ENCODE measurements at regions not wholly inside any gene's neighbourhood (a gene's known extent, or its start where the extent isn't known, plus 50 kb on each side); places are given as distances from the start of the nearest gene placed in this dataset.

- Histone ChIP-seq H3K36me3 (ENCODE audit: control insufficient read depth, insufficient read depth, low read length) (no peaks in the 10 kb centered on the region), H3K4me3 (replicated peaks; ENCODE audit: low read depth, low read length) (no peak overlapping the region), H3K27me3 (replicated peaks; ENCODE audit: control insufficient read depth, insufficient read depth, low read length) (no peaks in the 10 kb centered on the region)
- no peak for DNase-seq (ENCODE audit: extremely low read depth, insufficient read length)
- no peak for TF ChIP-seq CTCF (IDR thresholded peaks at IDR 0.05; ENCODE audit: insufficient read depth, low read length, poor library complexity, severe bottlenecking)
Observed at GRCh38 chr7:17559388-17559787, 260.9 kb downstream of the AHR start.

- no peak for TF ChIP-seq CTCF (IDR thresholded peaks at IDR 0.05; ENCODE audit: insufficient read depth, low read length, poor library complexity, severe bottlenecking)
- DNase-seq (ENCODE audit: extremely low read depth, insufficient read length), result no peak
- Histone ChIP-seq H3K27me3 (replicated peaks; ENCODE audit: control insufficient read depth, insufficient read depth, low read length) (no peaks in the 10 kb centered on the region), H3K4me3 (replicated peaks; ENCODE audit: low read depth, low read length) (no peak overlapping the region), H3K36me3 (ENCODE audit: control insufficient read depth, insufficient read depth, low read length) (no peaks in the 10 kb centered on the region)
Observed at GRCh38 chr7:17560516-17560915, 262.1 kb downstream of the AHR start.

- Histone ChIP-seq H3K27me3 (replicated peaks; ENCODE audit: control insufficient read depth, insufficient read depth, low read length) (no peaks in the 10 kb centered on the region), H3K4me3 (replicated peaks; ENCODE audit: low read depth, low read length) (no peak overlapping the region), H3K36me3 (ENCODE audit: control insufficient read depth, insufficient read depth, low read length) (no peaks in the 10 kb centered on the region)
- TF ChIP-seq CTCF (IDR thresholded peaks at IDR 0.05; ENCODE audit: insufficient read depth, low read length, poor library complexity, severe bottlenecking), result no peak
- DNase-seq (ENCODE audit: extremely low read depth, insufficient read length), result no peak
Observed at GRCh38 chr7:17560966-17561365, 262.5 kb downstream of the AHR start.

GRCh38 chr7:17564678-17565212 lies 266.3 kb downstream of the AHR start:
- Histone ChIP-seq H3K36me3 (ENCODE audit: control insufficient read depth, insufficient read depth, low read length) (no peaks in the 10 kb centered on the region), H3K4me3 (replicated peaks; ENCODE audit: low read depth, low read length) (no peak overlapping the region), H3K27me3 (replicated peaks; ENCODE audit: control insufficient read depth, insufficient read depth, low read length) (no peaks in the 10 kb centered on the region)
- DNase-seq (ENCODE audit: extremely low read depth, insufficient read length), result no peak
- TF ChIP-seq CTCF (IDR thresholded peaks at IDR 0.05; ENCODE audit: insufficient read depth, low read length, poor library complexity, severe bottlenecking), result no peak

- DNase-seq (ENCODE audit: extremely low read depth, insufficient read length), result no peak
- no peak for TF ChIP-seq CTCF (IDR thresholded peaks at IDR 0.05; ENCODE audit: insufficient read depth, low read length, poor library complexity, severe bottlenecking)
- H3K36me3 ChIP-seq (ENCODE audit: control insufficient read depth, insufficient read depth, low read length), result no peaks in the 10 kb centered on the region
- no peaks in the 10 kb centered on the region for H3K27me3 ChIP-seq (replicated peaks; ENCODE audit: control insufficient read depth, insufficient read depth, low read length)
- no peak overlapping the region for H3K4me3 ChIP-seq (replicated peaks; ENCODE audit: low read depth, low read length)
Observed at GRCh38 chr7:17580141-17580540, 281.7 kb downstream of the AHR start.

GRCh38 chr7:17580856-17581255 lies 282.4 kb downstream of the AHR start:
- no peaks in the 10 kb centered on the region for H3K27me3 ChIP-seq (replicated peaks; ENCODE audit: control insufficient read depth, insufficient read depth, low read length)
- no peak for TF ChIP-seq CTCF (IDR thresholded peaks at IDR 0.05; ENCODE audit: insufficient read depth, low read length, poor library complexity, severe bottlenecking)
- no peak for DNase-seq (ENCODE audit: extremely low read depth, insufficient read length)
- H3K4me3 ChIP-seq (replicated peaks; ENCODE audit: low read depth, low read length), result no peak overlapping the region
- no peaks in the 10 kb centered on the region for H3K36me3 ChIP-seq (ENCODE audit: control insufficient read depth, insufficient read depth, low read length)

Measured in GM06990 (cell line).